ENCODE measurements at regions not wholly inside any gene's neighbourhood (a gene's known extent, or its start where the extent isn't known, plus 50 kb on each side); places are given as distances from the start of the nearest gene placed in this dataset.

DNA sequence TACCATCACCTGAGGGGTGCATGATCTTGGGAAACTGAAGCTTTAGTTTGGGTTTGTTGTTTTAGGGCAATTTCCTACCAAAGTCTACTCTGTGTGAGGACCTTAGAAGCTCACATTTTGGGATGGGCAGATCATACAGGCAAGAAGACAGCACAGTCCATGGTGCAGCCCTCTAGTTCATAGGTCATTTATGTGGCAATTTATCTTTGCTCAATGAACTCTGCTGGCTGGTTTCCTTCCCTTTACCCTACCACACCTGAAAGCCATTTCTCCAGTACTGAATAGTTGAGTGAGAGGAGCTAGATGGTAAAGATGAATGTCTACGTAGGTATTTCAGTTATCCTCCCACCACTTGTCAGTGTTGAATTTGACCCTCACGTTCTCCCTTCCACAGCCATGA lies 87.5 kb upstream of the KLF12 start:
- Histone ChIP-seq H3K27me3 (ENCODE audit: control insufficient read depth, insufficient read depth, low read length) (no peaks in the 10 kb centered on the region), H3K4me1 (ENCODE audit: control insufficient read depth, extremely low read depth, insufficient read depth, low read length) (peaks cover 6% of the 10 kb centered on the region), H3K79me2 (ENCODE audit: control insufficient read depth, insufficient read depth, low read length) (no peaks in the 10 kb centered on the region), H4K20me1 (ENCODE audit: control insufficient read depth, extremely low read depth, insufficient read depth, low read length) (no peaks in the 10 kb centered on the region), H3K9ac (ENCODE audit: insufficient read depth, low read length) (no peak overlapping the region), H3K4me2 (ENCODE audit: extremely low read depth, insufficient read depth, low read length) (no peak overlapping the region), H2AFZ (ENCODE audit: low read length) (no peak overlapping the region), H3K4me3 (replicated peaks in 1 of 4; ENCODE audit: control extremely low read depth in 1 of 4, insufficient read depth in 1 of 4, low read depth in 3 of 4, low read length in 4 of 4) (no peak overlapping the region), H3K36me3 (ENCODE audit: control insufficient read depth, insufficient read depth, low read length) (peaks cover 2% of the 10 kb centered on the region), H3K27ac (ENCODE audit: insufficient read depth, low read length) (no peak overlapping the region), H3K9me3 (ENCODE audit: control insufficient read depth, insufficient read depth, low read depth, low read length) (no peaks in the 10 kb centered on the region)
- no peak for TF ChIP-seq EZH2 (IDR thresholded peaks at IDR 0.05; ENCODE audit: low read length, missing control alignments)
- TF ChIP-seq, protein P1, sequence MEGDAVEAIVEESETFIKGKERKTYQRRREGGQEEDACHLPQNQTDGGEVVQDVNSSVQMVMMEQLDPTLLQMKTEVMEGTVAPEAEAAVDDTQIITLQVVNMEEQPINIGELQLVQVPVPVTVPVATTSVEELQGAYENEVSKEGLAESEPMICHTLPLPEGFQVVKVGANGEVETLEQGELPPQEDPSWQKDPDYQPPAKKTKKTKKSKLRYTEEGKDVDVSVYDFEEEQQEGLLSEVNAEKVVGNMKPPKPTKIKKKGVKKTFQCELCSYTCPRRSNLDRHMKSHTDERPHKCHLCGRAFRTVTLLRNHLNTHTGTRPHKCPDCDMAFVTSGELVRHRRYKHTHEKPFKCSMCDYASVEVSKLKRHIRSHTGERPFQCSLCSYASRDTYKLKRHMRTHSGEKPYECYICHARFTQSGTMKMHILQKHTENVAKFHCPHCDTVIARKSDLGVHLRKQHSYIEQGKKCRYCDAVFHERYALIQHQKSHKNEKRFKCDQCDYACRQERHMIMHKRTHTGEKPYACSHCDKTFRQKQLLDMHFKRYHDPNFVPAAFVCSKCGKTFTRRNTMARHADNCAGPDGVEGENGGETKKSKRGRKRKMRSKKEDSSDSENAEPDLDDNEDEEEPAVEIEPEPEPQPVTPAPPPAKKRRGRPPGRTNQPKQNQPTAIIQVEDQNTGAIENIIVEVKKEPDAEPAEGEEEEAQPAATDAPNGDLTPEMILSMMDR (conservative IDR thresholded peaks at IDR 0.05 in 1 of 2, IDR thresholded peaks at IDR 0.05 in 1 of 2; ENCODE audit: low read depth in 1 of 2, low read length in 2 of 2) = no peak
- no peak for DNase-seq (ENCODE audit: low read depth in 2 of 2)

DNA sequence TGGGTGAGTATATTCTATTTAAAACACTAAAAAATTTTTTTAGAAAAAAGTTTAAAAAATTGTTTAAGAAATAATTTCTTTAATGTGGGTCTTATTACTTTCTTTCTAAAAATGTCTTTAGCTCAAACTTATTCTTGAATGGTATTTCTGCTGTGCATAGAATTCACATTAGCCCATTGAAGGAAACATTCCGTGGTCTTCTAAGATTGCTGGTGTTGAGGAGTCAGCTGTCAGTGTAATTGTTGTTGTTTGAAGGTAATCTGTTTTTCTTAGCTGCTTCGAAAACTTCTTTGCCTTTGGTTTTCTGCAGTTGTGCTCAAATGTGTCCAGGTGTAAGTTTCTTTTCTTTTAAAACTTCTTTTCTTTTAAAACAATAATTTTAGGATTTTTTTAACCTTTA lies 85.4 kb upstream of the KLF12 start:
- Histone ChIP-seq H3K4me1 (ENCODE audit: control insufficient read depth, extremely low read depth, insufficient read depth, low read length) (peaks cover 6% of the 10 kb centered on the region), H3K9me3 (ENCODE audit: control insufficient read depth, insufficient read depth, low read depth, low read length) (no peaks in the 10 kb centered on the region), H3K27ac (ENCODE audit: insufficient read depth, low read length) (no peak overlapping the region), H3K4me3 (replicated peaks in 1 of 4; ENCODE audit: control extremely low read depth in 1 of 4, insufficient read depth in 1 of 4, low read depth in 3 of 4, low read length in 4 of 4) (no peak overlapping the region), H3K9ac (ENCODE audit: insufficient read depth, low read length) (no peak overlapping the region), H3K79me2 (ENCODE audit: control insufficient read depth, insufficient read depth, low read length) (no peaks in the 10 kb centered on the region), H2AFZ (ENCODE audit: low read length) (no peak overlapping the region), H3K36me3 (ENCODE audit: control insufficient read depth, insufficient read depth, low read length) (peaks cover 2% of the 10 kb centered on the region), H3K27me3 (ENCODE audit: control insufficient read depth, insufficient read depth, low read length) (no peaks in the 10 kb centered on the region), H3K4me2 (ENCODE audit: extremely low read depth, insufficient read depth, low read length) (no peak overlapping the region), H4K20me1 (ENCODE audit: control insufficient read depth, extremely low read depth, insufficient read depth, low read length) (no peaks in the 10 kb centered on the region)
- DNase-seq (ENCODE audit: low read depth in 2 of 2) = peak in 1 of 2 donors; percentile 55
- TF ChIP-seq, protein P1 (conservative IDR thresholded peaks at IDR 0.05 in 1 of 2, IDR thresholded peaks at IDR 0.05 in 1 of 2; ENCODE audit: low read depth in 1 of 2, low read length in 2 of 2) = no peak

DNA sequence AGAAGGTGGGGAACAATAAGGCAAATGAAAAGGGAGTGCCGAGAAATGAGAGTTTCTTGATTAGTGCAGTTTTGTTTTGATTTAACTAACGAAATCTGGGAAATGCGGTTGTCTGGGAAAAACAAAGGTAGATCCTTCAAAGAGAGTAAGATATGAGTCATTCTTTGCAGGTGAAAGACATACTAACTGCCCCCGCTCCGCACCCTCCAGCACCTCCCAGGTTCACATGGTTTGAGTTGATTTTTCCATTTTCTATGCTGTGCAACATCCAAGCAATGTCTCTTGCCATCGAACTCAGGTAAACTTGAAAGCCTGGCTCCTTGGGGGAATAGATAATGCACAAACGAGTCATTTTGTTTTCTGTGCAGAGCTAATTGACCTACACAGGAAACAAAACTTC lies 84.1 kb upstream of the KLF12 start:
- H3K4me3 ChIP-seq (replicated peaks in 1 of 4; ENCODE audit: control extremely low read depth in 1 of 4, insufficient read depth in 1 of 4, low read depth in 3 of 4, low read length in 4 of 4) = no peak overlapping the region
- no peaks in the 10 kb centered on the region for H3K27me3 ChIP-seq (ENCODE audit: control insufficient read depth, insufficient read depth, low read length)
- no peaks in the 10 kb centered on the region for H3K79me2 ChIP-seq (ENCODE audit: control insufficient read depth, insufficient read depth, low read length)
- no peak overlapping the region for H3K9ac ChIP-seq (ENCODE audit: insufficient read depth, low read length)
- TF ChIP-seq EZH2 (IDR thresholded peaks at IDR 0.05; ENCODE audit: low read length, missing control alignments) = no peak
- TF ChIP-seq, protein P1 (conservative IDR thresholded peaks at IDR 0.05 in 1 of 2, IDR thresholded peaks at IDR 0.05 in 1 of 2; ENCODE audit: low read depth in 1 of 2, low read length in 2 of 2) = no peak
- H3K27ac ChIP-seq (ENCODE audit: insufficient read depth, low read length) = no peak overlapping the region
- DNase-seq (ENCODE audit: low read depth in 2 of 2) = no peak
- H4K20me1 ChIP-seq (ENCODE audit: control insufficient read depth, extremely low read depth, insufficient read depth, low read length) = no peaks in the 10 kb centered on the region
- H3K36me3 ChIP-seq (ENCODE audit: control insufficient read depth, insufficient read depth, low read length) = peaks cover 2% of the 10 kb centered on the region
- H3K4me2 ChIP-seq (ENCODE audit: extremely low read depth, insufficient read depth, low read length) = no peak overlapping the region
- H3K9me3 ChIP-seq (ENCODE audit: control insufficient read depth, insufficient read depth, low read depth, low read length) = no peaks in the 10 kb centered on the region
- no peak overlapping the region for H2AFZ ChIP-seq (ENCODE audit: low read length)
- peaks cover 6% of the 10 kb centered on the region for H3K4me1 ChIP-seq (ENCODE audit: control insufficient read depth, extremely low read depth, insufficient read depth, low read length)

Measured in fibroblast of lung (primary cell).